Psoas muscle (tissue), 7 donors: ENCODE measurements at regions not wholly inside any gene's neighbourhood (a gene's known extent, or its start where the extent isn't known, plus 50 kb on each side); places are given as distances from the start of the nearest gene placed in this dataset.

Source experiments
- ATAC-seq, 4 donors: fragments of 200-7000 bp; cut with Tn5 transposase; one replicate each; pipeline ENCODE4 v1.9.1; 2020; ENCODE audit warnings: moderate library complexity in 3 of 4, mild to moderate bottlenecking in 2 of 4
- DNase-seq, 2 donors: peaks; one replicate each; pipeline ENCODE4 v3.0.0-alpha.2; 2020
- H3K27ac ChIP-seq: fragments of 200-600 bp; one replicate; pipeline ENCODE4 v1.8.0; 2022
- H3K27me3 ChIP-seq, 3 donors: fragments of 200-600 bp in 1 of 3; one replicate each; pipeline versions ENCODE4 v1.6.1 to v1.8.0; 2013 to 2022; ENCODE audit warnings: low read length in 2 of 3, mild to moderate bottlenecking in 2 of 3, moderate library complexity in 1 of 3; ENCODE audit not compliant: insufficient read depth in 3 of 3
- H3K36me3 ChIP-seq, 2 donors: fragments of 200-600 bp in 1 of 2; one replicate each; pipeline versions ENCODE4 v1.6.1 to v1.8.0; 2013 to 2022; ENCODE audit warnings: low read depth in 1 of 2, mild to moderate bottlenecking in 1 of 2, moderate library complexity in 1 of 2; ENCODE audit not compliant: insufficient read depth in 1 of 2
- H3K4me1 ChIP-seq: fragments of 200-600 bp; one replicate; pipeline ENCODE4 v1.8.0; 2022
- H3K4me3 ChIP-seq: fragments of 200-600 bp; one replicate; pipeline ENCODE4 v1.8.0; 2022; ENCODE audit warnings: mild to moderate bottlenecking
- H3K9me3 ChIP-seq: fragments of 200-600 bp; one replicate; pipeline ENCODE4 v1.8.0; 2022
- WGBS, 3 donors: extraction: QIAGEN DNeasy Blood & Tissue Kit; methylation state at CpG; one replicate each; pipeline versions ENCODE4 v1.1.6 to v1.1.7; 2013; 5-methylcytosine and 5-hydroxymethylcytosine counted together
- intact Hi-C, 2 donors: fragments of 100-400 bp; cut with DNase I; formaldehyde crosslinking; loops; one replicate each; pipeline versions ENCODE4 v1.11.0 to v1.14.2; 2022
- TF ChIP-seq, protein P1 (sequence below): fragments of 200-600 bp; IDR thresholded peaks from one replicate; pipeline ENCODE4 v1.8.0; 2022; ENCODE audit warnings: antibody characterized with exemption
- donor health status: healthy with polysubstance abuse.
- donor health status: DM: no; HTN: no; CAD: no; lungs with moderate emphysema.
- donor health status: Bipolar disorder and iron deficiency.
- donor health status: healthy.
- donor health status: DM: yes; HTN: yes; CAD: no.
- donor health status: DM: no; HTN: no; CAD: no.
- donor health status: DM: yes; HTN: yes; CAD: no.

GRCh38 chr10:81297292-81297691 is 577.7 kb upstream of the NRG3 start:
- no peak for DNase-seq
- no peaks in the 10 kb centered on the region for H3K27me3 ChIP-seq
- H3K4me1 ChIP-seq = no peaks in the 10 kb centered on the region
- H3K36me3 ChIP-seq = no peaks in the 10 kb centered on the region
- H3K9me3 ChIP-seq = no peaks in the 10 kb centered on the region
- no peak overlapping the region for H3K4me3 ChIP-seq
- WGBS, 3 donors = 84 to 89% (median 85%) methylated on average over 4 of the region's 4 CpGs
- H3K27ac ChIP-seq = no peak overlapping the region
- TF ChIP-seq, protein P1, sequence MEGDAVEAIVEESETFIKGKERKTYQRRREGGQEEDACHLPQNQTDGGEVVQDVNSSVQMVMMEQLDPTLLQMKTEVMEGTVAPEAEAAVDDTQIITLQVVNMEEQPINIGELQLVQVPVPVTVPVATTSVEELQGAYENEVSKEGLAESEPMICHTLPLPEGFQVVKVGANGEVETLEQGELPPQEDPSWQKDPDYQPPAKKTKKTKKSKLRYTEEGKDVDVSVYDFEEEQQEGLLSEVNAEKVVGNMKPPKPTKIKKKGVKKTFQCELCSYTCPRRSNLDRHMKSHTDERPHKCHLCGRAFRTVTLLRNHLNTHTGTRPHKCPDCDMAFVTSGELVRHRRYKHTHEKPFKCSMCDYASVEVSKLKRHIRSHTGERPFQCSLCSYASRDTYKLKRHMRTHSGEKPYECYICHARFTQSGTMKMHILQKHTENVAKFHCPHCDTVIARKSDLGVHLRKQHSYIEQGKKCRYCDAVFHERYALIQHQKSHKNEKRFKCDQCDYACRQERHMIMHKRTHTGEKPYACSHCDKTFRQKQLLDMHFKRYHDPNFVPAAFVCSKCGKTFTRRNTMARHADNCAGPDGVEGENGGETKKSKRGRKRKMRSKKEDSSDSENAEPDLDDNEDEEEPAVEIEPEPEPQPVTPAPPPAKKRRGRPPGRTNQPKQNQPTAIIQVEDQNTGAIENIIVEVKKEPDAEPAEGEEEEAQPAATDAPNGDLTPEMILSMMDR = no peak
- intact Hi-C loops = no loop called here
- no peak for ATAC-seq

DNA sequence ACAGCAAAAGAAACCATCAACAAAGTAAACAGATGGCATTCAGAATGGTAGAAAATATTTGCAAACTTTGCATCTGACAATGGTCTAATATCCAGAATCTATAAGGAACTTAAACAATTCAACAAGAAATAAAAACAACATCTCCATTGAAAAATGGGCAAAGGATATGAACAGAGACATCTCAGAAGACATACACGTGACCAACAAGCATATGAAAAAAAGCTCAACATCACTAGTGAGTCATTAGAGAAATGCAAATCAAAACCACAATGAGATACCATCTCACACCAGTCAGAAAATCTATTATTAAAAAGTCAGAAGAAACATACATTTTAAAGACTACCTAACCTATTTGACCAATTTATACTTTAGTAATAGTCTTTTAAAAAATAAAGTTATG is 571.3 kb upstream of the NRG3 start:
- H3K27ac ChIP-seq = no peak overlapping the region
- TF ChIP-seq, protein P1 = no peak
- no peaks in the 10 kb centered on the region for H3K36me3 ChIP-seq
- intact Hi-C loops = no loop called here
- no peaks in the 10 kb centered on the region for H3K4me1 ChIP-seq
- 61 to 80% (median 70%) methylated on average over 1 of the region's 1 CpG for WGBS, 3 donors
- DNase-seq = no peak
- no peak overlapping the region for H3K4me3 ChIP-seq
- no peak for ATAC-seq
- H3K27me3 ChIP-seq = no peaks in the 10 kb centered on the region
- H3K9me3 ChIP-seq = no peaks in the 10 kb centered on the region

GRCh38 chr10:81306971-81307782 is 567.8 kb upstream of the NRG3 start:
- intact Hi-C loops = no loop called here
- Histone ChIP-seq H3K36me3 (no peaks in the 10 kb centered on the region), H3K27ac (no peak overlapping the region), H3K4me3 (no peak overlapping the region), H3K27me3 (no peaks in the 10 kb centered on the region), H3K4me1 (no peaks in the 10 kb centered on the region), H3K9me3 (no peaks in the 10 kb centered on the region)
- DNase-seq = no peak
- ATAC-seq = no peak
- TF ChIP-seq, protein P1 = no peak
- WGBS, 3 donors = 44 to 49% (median 49%) methylated on average over 4 of the region's 4 CpGs

DNA sequence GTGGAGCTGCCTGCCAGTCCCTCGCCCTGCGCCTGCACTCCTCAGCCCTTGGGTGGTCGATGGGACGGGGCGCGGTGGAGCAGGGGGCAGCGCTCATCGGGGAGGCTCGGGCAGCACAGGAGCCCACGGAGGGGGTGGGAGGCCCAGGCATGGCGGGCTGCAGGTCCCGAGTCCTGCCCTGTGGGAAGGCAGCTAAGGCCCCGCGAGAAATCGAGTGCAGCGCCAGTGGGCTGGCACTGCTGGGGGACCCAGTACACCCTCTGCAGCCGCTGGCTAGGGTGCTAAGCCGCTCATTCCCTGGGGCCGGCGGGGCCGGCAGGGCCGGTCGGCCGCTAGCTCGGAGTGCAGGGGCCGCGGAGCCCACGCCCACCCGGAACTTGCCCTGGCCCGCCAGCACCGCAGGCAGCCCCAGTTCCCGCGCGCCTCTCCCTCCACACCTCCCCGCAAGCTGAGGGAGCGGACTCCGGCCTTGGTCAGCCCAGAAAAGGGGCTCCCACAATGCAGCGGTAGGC is 565.9 kb upstream of the NRG3 start:
- intact Hi-C loops = no loop called here
- DNase-seq (no peak), ATAC-seq (no peak)
- no peaks in the 10 kb centered on the region for H3K27me3 ChIP-seq
- H3K36me3 ChIP-seq = no peaks in the 10 kb centered on the region
- no peaks in the 10 kb centered on the region for H3K9me3 ChIP-seq
- WGBS, 3 donors = 93 to 98% (median 96%) methylated on average over 23 to 38 of the region's 38 CpGs
- TF ChIP-seq, protein P1 = no peak
- no peaks in the 10 kb centered on the region for H3K4me1 ChIP-seq
- no peak overlapping the region for H3K27ac ChIP-seq
- no peak overlapping the region for H3K4me3 ChIP-seq
